ENCODE measurements at regions not wholly inside any gene's neighbourhood (a gene's known extent, or its start where the extent isn't known, plus 50 kb on each side); places are given as distances from the start of the nearest gene placed in this dataset.

DNA sequence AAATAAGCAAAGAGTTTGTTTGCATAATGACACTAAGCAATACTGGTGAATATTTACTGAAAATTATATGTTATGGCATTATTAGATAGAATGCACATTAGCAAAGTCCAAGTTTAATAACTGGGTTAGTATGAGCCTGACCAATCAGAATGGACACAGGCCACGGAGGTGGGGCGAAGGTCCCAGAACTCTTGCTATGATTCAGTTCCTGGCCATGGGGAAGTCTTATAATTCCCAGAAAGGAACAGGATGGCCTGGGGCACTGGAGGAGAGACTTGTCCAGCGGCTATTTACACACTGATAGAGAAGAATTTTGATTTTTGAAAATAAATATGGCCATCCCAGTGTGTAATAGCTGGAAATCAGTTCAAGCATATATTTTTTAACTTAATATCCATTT, 372.0 kb downstream of the EFNB2 start:
- Histone ChIP-seq H3K4me1 (ENCODE audit: low read depth) (peaks cover 4% of the 10 kb centered on the region), H3K9me3 (no peaks in the 10 kb centered on the region), H3K4me3 (no peak overlapping the region), H3K36me3 (ENCODE audit: low read depth) (no peaks in the 10 kb centered on the region)
- intact Hi-C loops (cut with DNase I, micrococcal nuclease), result no loop called here
- ATAC-seq, result peak; percentile 51
- no peak for TF ChIP-seq CTCF (IDR thresholded peaks at IDR 0.05)
- no peak for DNase-seq

- intact Hi-C loops (cut with DNase I, micrococcal nuclease), result no loop called here
Measured at GRCh38 chr13:106161146-106161545, 374.3 kb downstream of the EFNB2 start.

GRCh38 chr13:106159295-106160195, 375.9 kb downstream of the EFNB2 start:
- Histone ChIP-seq H3K36me3 (ENCODE audit: low read depth) (no peaks in the 10 kb centered on the region), H3K4me3 (no peak overlapping the region), H3K4me1 (ENCODE audit: low read depth) (peaks cover 4% of the 10 kb centered on the region), H3K9me3 (no peaks in the 10 kb centered on the region)
- ATAC-seq (no peak), DNase-seq (no peak)
- no peak for TF ChIP-seq CTCF (IDR thresholded peaks at IDR 0.05)
- intact Hi-C loops (cut with DNase I, micrococcal nuclease), result no loop called here

More at GRCh38 chr13:106161146-106161545, 374.3 kb downstream of the EFNB2 start:
- no peak for ATAC-seq
- H3K9me3 ChIP-seq, result no peaks in the 10 kb centered on the region
- no peak for DNase-seq
- peaks cover 4% of the 10 kb centered on the region for H3K4me1 ChIP-seq (ENCODE audit: low read depth)
- H3K4me3 ChIP-seq, result no peak overlapping the region
- H3K36me3 ChIP-seq (ENCODE audit: low read depth), result no peaks in the 10 kb centered on the region
- TF ChIP-seq CTCF (IDR thresholded peaks at IDR 0.05), result no peak

GRCh38 chr13:106156468-106156867, 379.0 kb downstream of the EFNB2 start:
- no peak overlapping the region for H3K4me3 ChIP-seq
- no peaks in the 10 kb centered on the region for H3K36me3 ChIP-seq (ENCODE audit: low read depth)
- H3K9me3 ChIP-seq, result no peaks in the 10 kb centered on the region
- TF ChIP-seq CTCF (IDR thresholded peaks at IDR 0.05), result no peak
- ATAC-seq (peak; percentile 53), DNase-seq (no peak)
- intact Hi-C loops (cut with DNase I, micrococcal nuclease), result no loop called here
- H3K4me1 ChIP-seq (ENCODE audit: low read depth), result peaks cover 2% of the 10 kb centered on the region

- ATAC-seq, result no peak
- H3K36me3 ChIP-seq (ENCODE audit: low read depth), result no peaks in the 10 kb centered on the region
- intact Hi-C loops (cut with DNase I, micrococcal nuclease), result no loop called here
Measured at GRCh38 chr13:106155411-106155810, 380.1 kb downstream of the EFNB2 start.

More at GRCh38 chr13:106155411-106155810, 380.1 kb downstream of the EFNB2 start:
- Histone ChIP-seq H3K4me3 (no peak overlapping the region), H3K9me3 (no peaks in the 10 kb centered on the region), H3K4me1 (ENCODE audit: low read depth) (peaks cover 2% of the 10 kb centered on the region)
- TF ChIP-seq CTCF (IDR thresholded peaks at IDR 0.05), result no peak
- DNase-seq, result no peak
